Pulmonary artery endothelial cell (primary cell): ENCODE measurements at regions not wholly inside any gene's neighbourhood (a gene's known extent, or its start where the extent isn't known, plus 50 kb on each side); places are given as distances from the start of the nearest gene placed in this dataset.

Source experiments
- DNase-seq: peaks from one replicate; pipeline ENCODE4 v3.0.0-alpha.2; 2011; ENCODE audit warnings: low read depth, low spot score

- DNase-seq, result no peak
These were observed 158.5 kb downstream of the HERPUD2 start for GRCh38 chr7:35536396-35536826.

- DNase-seq, result no peak
These were observed 161.0 kb downstream of the HERPUD2 start for GRCh38 chr7:35533902-35534301.

GRCh38 chr7:35530124-35531109 lies 164.5 kb downstream of the HERPUD2 start:
- no peak for DNase-seq

GRCh38 chr7:35529713-35530112 lies 165.2 kb downstream of the HERPUD2 start:
- DNase-seq, result no peak

GRCh38 chr7:35528381-35528977 lies 166.5 kb downstream of the HERPUD2 start:
- no peak for DNase-seq

- no peak for DNase-seq
These were observed 168.3 kb downstream of the HERPUD2 start for GRCh38 chr7:35526645-35527044.

GRCh38 chr7:35524112-35524804 lies 170.7 kb downstream of the HERPUD2 start:
- DNase-seq, result no peak

- DNase-seq, result no peak
These were observed 171.6 kb downstream of the HERPUD2 start for GRCh38 chr7:35523292-35523691.

GRCh38 chr7:35522697-35523096 lies 172.2 kb downstream of the HERPUD2 start:
- DNase-seq, result no peak

GRCh38 chr7:35521941-35522340 lies 173.0 kb downstream of the HERPUD2 start:
- DNase-seq, result no peak

- no peak for DNase-seq
These were observed 173.9 kb downstream of the HERPUD2 start for GRCh38 chr7:35520810-35521625.

GRCh38 chr7:35519971-35520809 lies 174.7 kb downstream of the HERPUD2 start:
- DNase-seq, result peak; percentile 8

- DNase-seq, result no peak
These were observed 176.2 kb downstream of the HERPUD2 start for GRCh38 chr7:35518767-35519166.

- no peak for DNase-seq
These were observed 178.4 kb downstream of the HERPUD2 start for GRCh38 chr7:35516498-35516897.

GRCh38 chr7:35513828-35514227 lies 181.1 kb downstream of the HERPUD2 start:
- DNase-seq, result no peak

GRCh38 chr7:35513195-35513594 lies 181.7 kb downstream of the HERPUD2 start:
- DNase-seq, result no peak

GRCh38 chr7:35512716-35513115 lies 182.2 kb downstream of the HERPUD2 start:
- no peak for DNase-seq

GRCh38 chr7:35508623-35509400 lies 186.1 kb downstream of the HERPUD2 start:
- DNase-seq, result no peak

GRCh38 chr7:35505066-35505465 lies 189.9 kb downstream of the HERPUD2 start:
- DNase-seq, result no peak
